Activated naive CD4-positive, alpha-beta T cell treated with anti-CD3 and anti-CD28 coated beads, Interleukin-2, amount 50 U/mL, for 16 hours (primary cell): ENCODE measurements at regions not wholly inside any gene's neighbourhood (a gene's known extent, or its start where the extent isn't known, plus 50 kb on each side); places are given as distances from the start of the nearest gene placed in this dataset.

ENCODE experiments used
- DNase-seq: peaks from one replicate; pipeline ENCODE4 v3.0.0-alpha.2; 2020

DNA sequence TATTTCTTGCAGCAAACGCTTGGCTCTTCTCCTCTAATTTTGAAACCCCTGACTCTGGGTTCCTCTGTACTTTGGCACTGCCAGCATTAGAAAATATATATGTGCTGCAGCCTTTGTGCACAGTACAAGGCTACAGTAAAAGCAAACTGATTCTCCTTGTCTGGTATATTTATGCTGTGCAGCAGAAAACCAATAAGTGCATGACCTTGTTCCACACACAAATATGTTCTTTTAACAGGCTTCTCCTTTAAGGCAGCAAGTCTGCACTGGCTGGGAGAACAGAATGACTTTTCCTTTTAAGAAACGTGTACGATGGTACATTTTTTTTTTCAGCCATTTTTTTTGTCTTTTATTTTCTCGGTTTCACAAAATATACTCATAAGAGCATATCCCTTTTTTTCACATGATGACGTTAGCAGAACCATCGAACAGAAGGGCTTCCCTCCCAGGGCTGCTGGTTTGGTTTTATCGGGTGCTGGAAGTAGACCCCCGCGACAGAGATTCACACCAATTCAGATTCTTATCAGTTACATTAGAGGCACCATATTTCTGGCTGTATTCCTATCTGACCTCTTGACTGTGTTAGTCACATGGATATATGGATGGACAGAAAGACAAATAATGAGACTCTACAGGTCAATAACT, 129.9 kb upstream of the ARID1B start:
- no peak for DNase-seq

DNA sequence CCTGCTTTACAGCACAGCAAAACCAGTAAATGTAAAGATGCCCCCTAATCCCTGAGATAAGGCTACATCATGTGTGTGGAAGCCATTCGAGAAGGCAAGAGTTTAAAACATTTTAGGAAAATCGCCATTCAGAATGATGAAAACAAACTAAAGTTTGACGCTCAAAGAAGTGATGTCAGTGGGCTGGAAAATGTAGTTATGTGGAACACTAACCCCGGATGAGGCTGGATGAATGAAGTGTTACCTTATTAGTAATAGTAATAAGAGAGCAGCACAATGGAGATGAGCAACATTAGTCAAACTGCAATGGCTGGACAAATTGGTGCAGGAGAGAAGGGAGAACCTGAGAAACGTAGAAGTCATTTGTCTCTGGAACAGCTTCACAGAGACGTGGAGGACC, 130.7 kb upstream of the ARID1B start:
- DNase-seq, result no peak

DNA sequence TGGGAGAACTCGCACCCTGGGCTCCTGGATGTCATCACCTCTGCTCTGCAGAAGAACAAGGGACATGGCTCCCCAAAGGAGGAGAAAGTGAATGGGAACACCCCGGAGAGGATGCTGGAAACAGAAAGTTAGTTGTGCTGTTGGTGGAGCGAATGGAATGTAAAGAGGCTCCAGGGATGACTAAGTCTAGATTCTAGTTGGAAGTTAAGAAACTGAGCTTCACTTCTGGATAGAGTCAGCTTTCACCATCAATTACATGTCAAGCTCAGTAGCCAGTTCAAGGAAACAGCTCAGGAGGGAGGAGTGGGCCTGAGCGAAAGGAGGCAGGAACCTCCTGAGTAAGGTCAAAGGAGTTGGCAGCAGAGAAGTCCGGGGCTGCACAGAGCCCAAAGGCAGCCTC, 132.1 kb upstream of the ARID1B start:
- DNase-seq, result no peak

DNA sequence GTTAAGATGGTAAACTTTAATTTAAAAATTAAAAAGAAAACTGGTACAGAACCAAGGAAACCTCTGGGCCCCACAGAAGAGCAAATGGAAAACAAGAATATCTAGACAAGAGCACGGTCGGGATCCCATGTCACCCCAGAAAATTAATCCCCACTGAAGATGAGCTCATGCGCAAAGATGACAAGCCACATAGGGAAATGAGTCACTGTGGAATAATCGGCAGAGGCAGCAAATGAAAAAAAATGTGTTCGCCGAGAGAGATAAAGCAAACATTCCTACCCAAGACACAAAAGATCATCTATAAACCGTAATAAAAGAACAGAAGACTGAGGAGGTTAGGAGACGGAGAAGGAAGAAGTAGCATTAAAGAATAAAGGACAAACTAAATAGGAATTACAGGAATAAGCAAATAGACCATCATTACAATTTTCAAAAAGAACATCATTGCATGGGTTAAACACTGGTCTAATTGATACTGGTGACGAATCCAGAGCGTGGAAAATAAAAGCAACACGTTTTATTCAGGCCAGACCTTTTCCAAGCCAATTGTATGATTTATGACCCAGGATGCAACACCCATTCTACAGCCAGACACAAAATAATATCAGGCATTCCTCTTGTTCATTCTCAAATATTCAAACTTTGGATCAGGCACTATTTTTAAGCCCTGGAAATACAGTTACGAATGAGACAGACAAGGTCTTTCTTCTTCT, 138.0 kb upstream of the ARID1B start:
- DNase-seq, result no peak

DNA sequence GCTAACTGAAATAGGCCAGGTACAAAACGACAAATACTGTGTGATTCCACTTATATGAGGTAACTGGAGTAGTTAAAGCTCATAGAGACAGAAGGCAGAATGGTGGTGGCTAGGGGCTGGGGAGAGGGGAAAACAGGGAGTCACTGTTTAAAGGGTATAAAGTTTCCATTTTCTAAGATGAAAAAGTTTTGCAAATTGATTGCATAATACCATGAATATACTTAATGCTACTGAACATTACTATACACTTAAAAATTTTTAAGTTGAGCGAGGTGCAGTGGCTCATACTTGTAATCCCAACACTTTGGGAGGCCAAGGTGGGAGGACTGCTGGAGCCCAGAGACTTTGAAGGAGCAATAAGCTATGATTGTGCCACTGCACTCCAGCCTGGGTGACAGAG, 138.6 kb upstream of the ARID1B start:
- no peak for DNase-seq

DNA sequence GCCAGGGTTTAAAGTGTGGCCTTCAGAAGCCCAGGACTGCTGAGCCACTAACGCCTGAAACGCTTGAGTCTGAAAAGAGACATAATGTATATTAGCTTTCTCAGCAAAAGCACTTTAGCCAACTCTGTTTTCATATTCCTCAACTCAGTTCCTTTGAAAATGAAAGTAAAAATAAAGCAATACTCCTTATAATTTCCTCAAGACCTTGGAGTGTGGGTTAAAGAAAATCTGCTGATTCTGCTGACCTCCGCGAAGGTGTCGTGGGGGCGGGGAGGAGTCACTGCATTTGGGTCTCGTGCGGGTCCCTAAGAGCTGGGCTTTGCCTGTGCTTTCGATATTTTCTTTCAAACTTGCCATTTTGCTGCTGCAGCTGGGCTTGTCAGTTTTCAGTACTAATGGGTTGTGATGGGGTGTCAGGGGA, 142.2 kb upstream of the ARID1B start:
- DNase-seq, result no peak

DNA sequence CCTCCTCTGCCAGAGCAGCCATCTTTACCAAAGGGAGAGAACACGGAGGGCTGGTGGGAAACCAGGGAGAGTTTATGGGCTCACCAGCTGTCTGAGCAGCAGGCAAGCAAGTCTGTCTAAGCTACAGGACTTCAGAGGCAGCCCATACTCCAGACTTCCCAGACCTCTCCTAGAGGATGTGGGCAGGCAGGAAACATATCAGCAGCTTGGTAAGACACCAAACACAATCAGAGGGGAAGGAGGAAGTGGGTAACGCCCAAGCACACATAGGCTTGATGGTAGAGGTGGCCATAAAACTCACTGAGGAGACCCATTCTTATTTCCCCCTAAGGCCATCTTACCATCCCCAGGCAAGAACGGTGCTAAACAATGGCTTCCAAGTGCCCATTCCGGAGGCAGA, 143.1 kb upstream of the ARID1B start:
- DNase-seq, result no peak

DNA sequence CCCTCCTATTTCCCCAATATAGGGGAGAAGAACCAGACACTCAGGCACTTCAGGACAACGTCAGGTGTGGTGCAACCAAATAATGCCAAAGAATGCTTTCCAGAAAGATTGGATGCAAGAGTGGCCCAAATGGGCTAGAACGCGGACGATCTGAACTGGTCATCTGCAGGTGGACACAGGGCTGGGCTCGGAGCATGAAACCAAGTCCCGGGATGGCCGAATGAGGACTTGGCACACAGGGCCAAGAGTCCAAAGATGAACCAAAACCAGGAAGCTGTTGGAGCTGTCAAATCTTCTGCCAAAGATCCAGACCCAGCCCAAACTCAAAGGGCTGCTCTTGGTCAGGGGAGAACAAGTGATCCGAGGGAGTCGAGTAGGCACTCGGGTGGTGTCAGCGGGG, 143.9 kb upstream of the ARID1B start:
- no peak for DNase-seq

DNA sequence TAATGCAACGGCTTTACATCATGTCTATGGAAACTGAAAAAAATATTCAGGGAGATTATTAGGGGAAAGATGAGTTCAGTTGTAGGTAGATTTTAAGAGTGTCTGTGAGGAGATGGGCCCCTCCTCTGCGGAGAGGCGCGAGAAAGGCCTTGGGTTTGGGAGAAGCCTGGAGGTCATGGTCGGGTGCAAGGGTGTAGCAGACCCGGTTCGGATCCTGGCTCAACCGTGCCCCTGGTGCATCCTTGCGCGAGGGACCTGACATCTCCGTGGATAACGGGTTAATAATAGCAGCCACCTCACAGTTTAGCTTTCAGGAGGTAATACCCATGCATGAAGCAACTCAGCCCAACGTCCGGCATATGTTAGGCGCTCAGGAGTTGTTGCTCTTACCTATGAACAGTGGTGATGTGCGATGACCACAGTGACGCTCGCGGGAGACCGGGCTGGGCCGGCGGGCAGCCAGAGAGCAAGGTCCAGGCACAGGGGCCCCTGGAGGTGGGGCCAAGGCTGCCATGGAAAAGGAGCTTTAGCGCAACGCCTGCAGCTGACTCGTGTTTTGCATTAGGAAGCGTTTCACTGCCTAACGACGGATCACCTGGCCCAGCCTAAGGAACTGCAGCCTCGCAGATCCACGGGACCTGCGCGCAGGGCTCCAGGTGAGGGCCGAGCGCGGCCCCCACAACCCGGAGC, 146.4 kb upstream of the ARID1B start:
- no peak for DNase-seq

DNA sequence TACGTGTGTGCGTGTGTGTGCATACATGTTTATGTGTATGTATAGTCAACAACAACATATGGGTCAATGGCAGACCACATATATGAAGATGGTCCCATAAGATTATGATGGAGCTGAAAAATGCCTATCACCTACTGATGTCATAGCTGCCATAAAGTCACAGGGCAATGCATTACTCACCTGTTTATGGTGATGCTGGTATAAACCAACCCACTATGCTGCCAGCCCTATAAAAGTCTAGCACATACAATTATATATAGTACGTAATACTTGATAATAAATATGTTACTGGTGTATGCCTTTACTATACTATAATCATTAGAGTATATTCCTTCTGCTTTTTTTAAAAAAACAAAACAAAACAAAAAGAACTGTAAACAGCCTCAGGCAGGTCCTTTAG, 148.4 kb upstream of the ARID1B start:
- DNase-seq, result no peak

DNA sequence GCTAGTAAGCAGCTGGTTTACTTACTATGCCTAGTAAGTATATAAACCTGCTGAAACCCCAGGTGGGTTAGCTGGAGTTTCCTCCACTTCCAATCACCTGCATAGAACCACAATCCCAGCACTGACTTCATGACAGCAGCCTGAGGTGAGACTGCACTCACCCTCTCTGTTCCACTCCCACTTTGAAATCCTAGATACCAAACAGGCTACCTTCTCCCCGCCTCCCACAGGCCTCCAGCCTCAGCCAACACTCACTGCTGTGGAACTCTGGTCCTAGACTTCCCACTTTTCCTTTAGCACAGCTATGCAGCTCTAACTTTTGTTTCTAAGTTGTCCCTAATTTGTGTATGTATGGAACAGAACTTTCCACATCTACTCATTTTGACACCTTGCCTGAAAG, 149.7 kb upstream of the ARID1B start:
- DNase-seq, result no peak

DNA sequence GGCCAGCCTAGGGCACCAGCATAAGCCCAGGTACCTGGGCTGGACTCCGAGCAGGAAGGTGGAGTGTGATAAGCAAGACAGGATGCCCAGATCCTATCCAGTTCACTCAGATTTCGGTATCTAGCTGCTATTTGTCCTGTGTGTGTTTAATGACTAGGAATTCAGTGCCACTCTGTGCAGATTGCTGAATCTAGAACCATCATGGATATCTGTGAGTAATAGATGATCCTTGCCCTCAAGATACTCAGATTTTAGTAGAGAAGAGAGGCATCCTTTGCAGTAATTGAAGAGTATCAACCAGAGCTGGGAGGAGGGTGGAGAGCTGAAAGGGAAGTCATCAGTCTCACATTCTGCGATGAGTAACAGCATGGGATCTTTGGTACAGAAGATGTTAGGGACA, 155.0 kb upstream of the ARID1B start:
- DNase-seq, result no peak

DNA sequence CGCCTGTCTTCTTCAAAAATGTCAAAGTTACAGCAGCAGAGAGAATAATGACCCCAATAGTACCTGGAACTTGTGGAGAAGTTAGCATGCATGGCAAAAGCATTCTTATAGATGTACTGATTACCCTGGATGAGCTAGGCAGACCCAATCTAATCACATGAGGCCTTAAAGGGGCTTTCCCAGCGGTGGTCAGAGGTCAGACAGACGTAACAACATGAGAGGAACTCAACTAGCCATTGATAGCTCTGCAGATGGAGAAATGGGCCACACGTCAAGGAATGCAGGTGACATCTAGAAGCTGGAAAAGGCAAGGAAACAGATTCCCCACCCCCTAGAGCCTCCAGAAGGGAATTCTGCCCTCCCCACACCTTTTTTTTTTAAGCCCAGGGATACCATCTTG, 156.8 kb upstream of the ARID1B start:
- no peak for DNase-seq

DNA sequence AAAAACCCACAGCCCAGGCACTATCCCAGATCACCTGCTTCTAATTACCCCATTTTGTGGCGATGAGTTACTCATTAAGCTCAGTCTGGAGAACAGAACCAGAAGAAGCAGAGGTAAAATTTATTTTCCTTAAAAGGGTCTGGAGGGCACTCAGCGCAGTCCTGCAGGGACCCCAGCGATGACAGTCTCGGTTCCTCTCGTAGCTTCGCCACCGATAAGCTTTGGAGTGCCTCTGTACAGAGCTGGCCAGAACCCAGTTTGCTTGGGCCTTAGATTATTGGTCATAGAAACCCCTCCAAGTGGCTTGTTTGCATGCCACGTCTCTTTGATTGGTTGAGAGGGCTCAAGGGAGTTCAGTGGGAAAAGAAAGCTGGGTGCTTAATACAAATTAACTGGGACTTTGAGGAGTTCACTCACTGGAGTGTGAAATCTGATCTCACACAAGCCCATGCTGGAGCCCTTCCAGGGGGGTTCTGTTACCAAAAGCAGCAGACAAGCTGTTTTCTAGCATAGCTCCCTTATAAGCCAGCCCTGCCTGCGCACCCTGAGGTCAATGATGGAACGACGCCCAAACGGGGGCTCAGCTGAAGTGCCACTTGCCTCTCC, 158.5 kb upstream of the ARID1B start:
- DNase-seq, result no peak

DNA sequence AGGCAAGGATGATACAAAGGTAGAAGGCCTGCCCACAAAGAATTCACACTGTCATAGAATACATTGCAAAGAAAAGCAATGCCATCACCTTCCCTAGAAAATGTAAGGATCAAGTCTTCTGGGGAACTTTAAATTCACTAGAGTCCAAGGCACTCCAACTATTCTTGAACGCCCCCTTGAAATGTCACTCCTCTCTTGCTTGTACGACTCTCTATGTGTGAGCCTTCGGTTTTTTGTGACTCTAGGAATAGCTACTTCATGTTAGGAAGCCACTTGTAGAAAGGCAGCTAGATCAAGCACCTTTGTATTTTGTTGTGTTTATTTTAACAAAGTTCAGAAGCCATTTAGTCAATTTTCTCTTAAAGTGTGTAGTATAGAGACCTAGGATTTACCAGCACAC, 159.2 kb upstream of the ARID1B start:
- DNase-seq, result no peak

DNA sequence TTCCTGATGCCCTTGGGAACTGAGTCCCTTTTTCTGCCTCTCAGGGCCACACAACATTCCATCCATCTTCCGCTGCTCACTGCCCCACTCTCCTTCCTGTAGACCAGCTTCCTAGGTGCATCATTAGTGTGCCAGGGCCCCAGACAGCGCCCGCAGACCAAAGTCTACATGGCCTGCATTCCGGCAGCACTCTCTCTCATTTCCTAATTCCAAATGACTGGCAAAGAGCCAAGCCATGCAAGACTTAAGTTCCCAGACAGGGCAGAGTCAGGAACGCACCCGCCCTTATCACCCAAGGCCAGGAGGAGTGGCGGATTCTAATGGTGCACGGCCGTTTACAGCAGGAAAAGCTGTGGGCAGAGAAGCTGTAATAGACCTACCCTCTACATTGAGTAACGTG, 159.8 kb upstream of the ARID1B start:
- DNase-seq, result no peak

DNA sequence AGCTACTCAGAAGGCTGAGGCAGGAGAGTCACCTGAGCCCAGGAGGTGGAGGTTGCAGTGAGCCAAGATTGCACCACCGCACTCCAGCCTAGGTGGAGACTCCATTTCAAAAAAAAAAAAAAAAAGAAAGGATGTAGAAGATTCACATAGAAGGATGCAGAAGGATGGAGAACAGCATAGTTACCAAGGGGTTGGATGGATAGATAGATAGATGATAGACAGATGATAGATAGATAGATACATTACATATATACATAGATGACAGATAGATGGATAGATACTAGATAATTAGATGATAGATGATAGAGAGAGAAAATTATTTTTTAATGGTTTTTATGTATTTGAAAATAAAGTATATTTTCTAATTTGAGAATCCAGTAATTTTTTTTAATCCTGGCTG, 160.7 kb upstream of the ARID1B start:
- no peak for DNase-seq

DNA sequence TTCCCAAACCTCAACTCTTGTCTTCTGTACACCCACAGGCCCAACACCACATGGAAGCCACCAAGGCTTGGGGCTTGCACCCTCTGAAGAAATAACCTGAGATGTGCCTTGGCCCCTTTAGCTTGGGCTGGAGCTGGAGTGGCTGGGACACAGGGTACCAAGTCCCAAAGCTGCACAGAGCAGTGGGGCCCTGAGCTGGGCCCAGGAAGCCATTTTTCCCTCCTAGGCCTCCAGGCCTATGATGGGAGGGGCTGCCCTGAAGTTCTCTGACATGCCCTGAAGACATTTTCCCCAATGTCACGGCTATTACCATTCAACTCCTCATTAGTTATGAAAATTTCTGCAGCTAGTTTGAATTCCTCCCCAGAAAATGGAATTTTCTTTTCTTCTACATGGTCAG, 163.2 kb upstream of the ARID1B start:
- no peak for DNase-seq

DNA sequence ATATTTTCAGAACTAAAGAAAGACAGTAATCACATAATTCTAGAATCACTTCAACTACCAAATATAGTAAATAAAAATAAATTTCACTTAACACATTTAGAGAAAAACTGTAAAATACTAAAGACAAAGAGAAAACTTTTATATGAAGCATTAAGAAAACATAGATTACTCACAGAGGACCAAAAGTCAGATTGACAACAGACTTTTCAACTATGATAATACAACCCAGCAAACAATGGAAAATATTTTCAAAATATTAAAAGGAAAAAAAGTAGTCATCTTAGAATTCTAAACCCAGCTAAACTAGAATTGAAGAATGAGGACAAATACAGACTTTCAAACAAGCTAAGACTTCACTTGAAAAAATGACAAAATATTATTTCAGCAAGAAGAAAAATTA, 164.8 kb upstream of the ARID1B start:
- no peak for DNase-seq

DNA sequence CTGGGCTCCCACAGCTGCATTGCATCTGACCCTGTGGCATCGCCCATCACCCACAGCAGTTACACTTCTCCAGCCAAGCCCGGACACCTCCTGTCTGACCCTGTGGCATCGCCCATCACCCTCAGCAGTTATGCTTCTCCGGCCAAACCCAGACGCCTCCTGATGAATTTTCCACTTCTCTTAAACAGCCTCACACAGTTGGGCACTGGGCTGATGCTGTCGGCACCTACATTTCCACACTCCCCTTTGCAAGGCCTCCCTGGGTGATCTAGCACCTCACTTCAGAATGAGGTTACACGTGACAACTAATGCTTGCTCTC, 175.2 kb upstream of the ARID1B start:
- no peak for DNase-seq

DNA sequence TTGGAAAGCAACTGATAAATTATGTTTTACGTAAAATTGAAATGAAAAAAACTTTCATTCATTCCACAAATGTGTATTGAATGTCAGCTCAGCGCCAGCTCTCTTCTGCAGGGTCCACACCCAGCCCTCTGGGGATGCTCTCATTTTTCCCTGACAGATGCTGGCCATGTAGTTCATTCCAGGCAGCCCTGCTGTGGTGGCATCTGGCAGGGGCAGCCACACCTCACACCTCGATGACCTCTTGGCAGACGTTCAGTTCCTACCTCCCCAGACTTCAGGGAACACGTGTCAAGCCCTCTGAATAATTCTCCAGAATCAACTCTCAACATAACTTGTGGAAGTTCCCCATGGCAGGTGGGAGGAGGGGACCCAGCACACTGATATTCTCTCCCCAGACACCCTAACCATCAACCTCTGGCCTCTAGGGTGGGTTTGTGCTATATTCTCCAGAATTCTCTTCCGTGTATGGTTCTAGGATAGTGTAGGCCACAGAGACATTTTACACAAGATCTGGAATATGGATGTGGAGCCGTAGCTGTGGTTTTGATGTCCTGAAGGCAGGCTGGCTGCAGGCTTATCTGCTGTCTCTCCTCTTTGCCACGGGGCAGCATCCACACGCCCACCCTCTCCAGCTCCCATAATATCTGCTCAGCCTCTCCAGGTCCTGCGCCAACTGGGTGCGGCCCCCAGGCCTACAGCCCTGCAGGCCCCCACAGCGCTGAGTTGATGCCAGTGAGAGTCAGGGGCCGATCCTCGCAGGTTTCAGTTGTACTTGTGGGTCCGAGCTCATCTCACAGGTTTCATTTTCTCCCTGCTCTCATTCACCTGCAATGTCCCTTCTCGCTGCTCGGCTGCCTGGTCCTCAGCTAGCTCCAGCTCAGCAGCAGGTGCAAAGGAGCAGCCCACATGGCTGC, 175.8 kb upstream of the ARID1B start:
- no peak for DNase-seq

DNA sequence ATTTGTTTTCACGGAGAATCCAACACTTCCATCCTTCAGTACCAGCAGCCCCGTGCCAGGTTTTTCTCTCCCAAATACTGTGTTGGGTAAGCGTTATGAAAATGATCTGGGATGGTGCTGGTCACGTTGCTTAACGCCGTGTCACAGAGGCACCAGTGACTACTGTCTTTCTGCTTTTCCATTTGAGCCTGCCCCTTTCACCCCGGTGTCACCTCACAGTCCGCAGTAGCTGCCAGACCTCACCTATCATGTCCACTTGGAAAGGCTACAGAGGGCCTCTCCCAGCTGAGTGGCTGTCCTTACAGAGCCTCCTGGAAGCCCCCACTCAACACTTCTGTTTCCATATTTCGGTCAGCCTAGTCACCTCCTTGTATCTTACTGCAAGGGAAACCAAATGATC, 176.5 kb upstream of the ARID1B start:
- no peak for DNase-seq

DNA sequence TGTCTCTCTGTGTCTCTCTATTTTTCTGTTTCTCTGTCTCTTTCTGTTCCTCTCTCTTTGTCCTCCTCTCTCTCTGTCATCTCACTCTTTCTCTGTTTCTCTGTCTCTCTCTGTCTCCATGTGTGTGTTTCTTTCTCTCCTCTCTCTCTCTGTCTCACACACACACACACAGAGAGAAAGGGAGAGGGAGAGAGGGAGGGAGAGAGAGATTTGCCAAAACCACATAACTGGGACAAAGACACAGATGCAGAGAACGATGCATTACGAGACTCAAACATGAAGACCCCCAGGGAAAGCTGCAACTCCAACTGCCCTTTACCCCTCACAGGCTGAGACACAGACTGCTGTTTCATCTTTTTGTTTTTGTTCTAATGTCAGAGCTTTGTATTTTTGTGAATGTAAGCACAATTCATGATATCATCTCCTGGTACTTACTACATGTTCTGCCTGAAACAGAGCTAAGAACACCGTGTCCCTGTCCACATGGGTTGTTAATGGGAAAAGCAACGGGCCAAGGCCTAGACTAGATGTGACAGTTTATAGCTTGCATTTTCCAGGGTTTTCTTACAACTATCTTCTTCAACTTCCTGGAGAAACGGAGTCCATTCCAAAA, 177.1 kb upstream of the ARID1B start:
- no peak for DNase-seq
